Activated CD8-positive, alpha-beta memory T cell treated with anti-CD3 and anti-CD28 coated beads for 24 hours (primary cell): ENCODE measurements at regions not wholly inside any gene's neighbourhood (a gene's known extent, or its start where the extent isn't known, plus 50 kb on each side); places are given as distances from the start of the nearest gene placed in this dataset.
A peak's percentile ranks its signal among the peaks of the same experiment; 100 is the strongest.

Experiments used
- DNase-seq: peaks from one replicate; pipeline ENCODE4 v3.0.0-alpha.2; 2020

DNA sequence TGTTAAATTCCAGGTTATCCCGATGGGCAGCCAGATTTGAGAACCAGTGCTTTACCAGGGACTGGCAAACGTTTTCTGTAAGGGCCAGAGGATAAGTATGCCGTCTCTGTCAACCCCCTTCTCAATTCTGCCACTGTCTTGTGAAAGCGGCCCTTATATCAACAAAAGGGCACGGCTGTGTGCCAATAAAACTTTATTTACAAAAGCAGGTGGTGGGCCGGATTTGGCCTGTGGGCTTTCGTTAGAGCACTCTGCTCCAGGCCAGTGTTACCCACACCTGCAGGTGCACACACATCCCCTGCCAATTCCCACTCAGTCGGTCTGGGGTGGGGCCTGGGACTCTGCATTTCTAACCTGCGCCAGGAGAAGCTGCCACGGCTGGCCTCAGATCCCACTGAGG, 111.2 kb downstream of the RFLNA start:
- no peak for DNase-seq

DNA sequence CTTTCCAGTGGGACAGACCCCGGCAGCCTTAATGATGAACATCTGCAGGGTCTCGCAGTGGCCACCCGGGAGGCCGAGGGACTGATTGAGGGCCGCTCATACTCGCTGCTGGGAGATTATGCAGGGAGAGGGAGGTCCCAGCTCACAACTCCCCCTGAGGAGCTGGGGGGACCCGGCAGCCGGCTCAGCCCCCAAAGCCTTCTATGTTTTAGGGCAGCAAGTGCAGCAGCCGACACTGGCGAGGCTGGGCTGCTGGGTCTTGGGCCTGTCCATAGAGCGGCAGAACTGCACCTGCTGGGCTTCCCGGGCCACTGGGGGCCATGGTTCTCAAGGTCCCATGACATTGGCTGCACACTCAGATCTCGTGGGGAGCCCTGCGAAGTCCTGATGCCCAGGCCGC, 110.7 kb downstream of the RFLNA start:
- DNase-seq: no peak

DNA sequence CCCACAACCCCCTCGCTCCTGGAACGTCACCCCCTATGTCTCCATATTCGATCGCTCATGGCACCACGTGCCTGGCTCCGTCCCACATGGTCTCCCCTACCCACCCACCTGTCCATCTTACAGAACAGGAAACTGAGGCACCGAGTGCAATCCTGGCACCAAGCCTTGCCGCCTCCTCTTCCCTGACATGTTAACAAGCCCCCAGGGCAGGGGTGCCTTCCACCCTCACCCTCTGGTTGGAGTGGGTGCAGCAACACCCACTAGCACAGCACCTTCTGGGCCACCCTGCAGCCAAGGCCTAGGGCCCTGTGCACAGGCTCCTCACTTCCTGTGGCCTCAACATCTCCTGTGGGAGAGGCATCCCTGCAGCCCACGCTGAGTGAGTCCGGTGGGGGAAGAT, 110.3 kb downstream of the RFLNA start:
- DNase-seq: no peak

DNA sequence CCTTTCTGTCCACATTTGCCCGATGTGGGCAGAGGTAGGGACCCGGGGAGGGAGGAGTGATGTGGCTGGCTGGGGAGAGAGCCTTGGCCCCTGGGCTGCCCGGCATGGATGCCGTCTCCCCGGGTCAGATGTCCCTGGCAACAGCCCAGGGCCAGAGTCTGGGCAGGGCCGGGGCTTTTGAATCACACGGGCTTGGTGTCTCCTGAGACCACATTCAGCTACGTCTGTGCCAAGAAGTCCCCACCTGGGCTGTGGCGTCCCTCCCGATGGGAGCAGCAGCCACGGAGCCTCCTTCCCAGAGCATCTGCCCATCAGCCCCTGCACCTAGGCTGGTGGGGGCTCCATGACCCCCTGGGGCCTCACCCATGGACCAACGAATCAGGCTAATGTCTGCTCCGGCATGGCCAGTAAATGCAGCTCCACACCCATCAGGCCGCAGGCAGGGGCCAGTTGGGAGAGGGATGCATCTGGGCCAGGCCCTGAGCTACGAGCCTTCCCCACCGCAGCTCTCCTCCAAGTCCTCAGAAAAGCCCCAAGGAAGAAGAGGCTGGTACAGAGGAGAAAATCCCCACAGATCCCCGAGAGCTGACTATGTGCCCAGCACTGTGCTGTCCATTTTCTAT, 109.4 kb downstream of the RFLNA start:
- no peak for DNase-seq

DNA sequence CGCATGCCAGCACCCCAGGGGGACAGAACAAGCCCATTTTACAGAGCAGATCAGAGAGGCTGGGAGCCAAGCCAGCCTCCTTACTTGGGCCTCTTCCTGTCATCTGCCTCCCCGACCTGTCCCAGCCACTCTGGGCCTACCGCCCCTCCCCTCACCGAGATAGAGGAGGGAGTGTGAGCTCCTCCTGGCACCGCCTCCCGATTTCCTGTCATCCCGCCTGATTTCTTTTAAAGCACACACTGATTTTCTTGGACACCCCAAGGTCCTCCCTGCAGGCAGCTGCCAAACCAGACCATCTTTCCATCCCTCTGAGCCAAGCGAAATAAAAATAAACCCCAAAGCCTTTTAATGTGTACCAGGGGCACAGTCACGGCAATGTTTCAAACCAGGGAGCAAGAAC, 108.4 kb downstream of the RFLNA start:
- DNase-seq: no peak

DNA sequence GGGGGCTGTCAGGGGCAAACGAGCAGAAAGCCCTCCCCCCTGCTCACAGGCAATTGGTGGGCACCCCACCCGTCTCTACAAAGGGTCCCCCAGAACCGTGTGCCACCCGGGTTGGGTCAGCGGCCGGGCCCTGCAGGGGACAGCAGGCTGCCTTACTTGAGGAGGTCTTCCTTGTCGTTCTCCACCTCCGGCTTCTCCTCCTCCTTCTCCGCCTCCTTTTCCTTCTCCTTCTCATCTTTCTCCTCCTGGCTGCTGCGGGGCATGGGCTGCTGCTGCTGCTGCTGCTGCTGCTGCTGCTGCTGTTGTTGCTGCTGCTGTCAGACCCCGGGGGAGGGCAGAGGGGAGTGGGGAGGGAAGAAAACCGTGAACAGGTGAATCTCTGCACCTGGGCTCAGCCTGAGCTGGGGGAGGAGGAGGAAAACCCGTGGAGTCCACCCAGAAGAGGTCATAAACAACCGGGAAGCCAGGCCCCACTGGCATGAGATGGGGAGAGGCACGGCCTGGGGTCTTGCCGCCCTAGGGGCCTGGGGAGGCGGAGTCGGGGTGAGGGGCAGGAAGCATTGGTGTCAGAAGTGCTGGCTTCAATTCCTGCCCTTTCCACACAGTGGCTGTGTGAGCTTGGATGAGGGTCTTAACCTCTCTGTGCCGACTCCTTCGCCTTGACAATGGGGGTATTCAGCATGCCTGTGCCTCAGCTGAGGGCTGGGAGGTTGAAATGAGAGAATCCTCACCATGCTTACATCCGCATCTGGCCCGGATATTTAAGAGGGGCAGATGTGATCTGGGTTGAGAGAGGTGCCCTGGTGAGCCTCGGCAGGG, 107.6 kb downstream of the RFLNA start:
- no peak for DNase-seq

DNA sequence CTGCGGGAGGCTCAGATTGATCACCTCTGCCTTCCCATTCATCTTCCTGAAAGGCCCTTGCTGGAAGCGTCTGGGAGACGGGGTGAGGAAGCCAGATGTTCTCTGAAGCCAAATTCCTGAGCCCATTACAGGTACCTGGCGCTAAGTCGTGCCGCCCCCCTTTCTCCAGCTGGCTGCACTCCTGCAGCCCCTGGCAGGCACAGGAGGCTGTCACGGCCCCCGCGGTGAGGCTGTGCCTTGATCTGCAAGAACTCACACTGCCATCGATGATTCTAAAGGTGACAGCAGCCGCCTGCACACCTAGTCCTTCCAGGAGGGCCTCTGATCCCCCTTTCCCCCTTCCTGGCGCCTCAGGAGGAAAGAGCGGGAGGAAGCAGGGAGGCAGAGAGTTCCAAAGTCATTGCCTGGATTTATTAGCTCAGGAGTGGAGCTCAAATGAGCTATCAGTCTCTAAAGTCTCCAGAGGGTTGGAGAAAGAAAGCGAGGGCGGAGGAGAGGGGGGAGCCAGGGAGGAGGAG, 106.9 kb downstream of the RFLNA start:
- DNase-seq: no peak

DNA sequence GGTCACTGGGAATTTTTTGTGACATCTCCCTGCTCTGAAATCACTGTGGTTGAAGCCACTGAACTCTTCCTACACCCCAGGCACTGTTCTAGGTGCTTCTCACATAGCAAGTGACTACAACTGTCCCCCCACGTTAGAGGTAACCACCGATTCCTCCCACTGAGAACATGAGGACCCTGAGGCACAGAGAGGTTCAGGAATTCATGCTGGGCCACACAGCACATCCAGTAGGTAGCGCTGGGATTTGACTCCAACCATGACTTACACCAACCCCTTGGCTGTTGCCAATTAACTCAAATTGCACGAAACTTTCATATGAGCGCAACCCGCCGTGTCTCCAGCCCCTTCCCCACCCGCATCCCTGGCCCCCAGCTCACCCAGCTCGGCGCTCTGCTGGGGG, 105.2 kb downstream of the RFLNA start:
- DNase-seq: no peak

DNA sequence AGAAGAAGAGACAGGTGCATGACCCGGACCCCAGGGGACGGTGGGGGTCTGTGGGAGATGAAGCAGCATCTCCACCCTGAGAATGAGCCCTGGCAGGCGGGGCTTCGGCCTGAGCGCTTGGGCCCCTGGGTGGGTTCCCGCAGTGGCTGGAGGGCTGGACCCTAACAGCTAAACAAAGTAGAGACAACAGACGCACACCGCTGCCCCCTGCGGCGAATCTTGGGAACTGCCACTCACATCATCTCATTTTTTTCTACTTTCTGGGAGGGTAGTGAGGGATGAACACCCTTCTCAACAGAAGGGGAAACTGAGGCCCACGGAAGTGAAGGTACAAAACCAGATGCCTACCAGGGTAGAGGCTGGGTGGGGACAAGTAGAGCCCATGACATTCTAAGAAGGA, 104.7 kb downstream of the RFLNA start:
- DNase-seq: peak; percentile 74

DNA sequence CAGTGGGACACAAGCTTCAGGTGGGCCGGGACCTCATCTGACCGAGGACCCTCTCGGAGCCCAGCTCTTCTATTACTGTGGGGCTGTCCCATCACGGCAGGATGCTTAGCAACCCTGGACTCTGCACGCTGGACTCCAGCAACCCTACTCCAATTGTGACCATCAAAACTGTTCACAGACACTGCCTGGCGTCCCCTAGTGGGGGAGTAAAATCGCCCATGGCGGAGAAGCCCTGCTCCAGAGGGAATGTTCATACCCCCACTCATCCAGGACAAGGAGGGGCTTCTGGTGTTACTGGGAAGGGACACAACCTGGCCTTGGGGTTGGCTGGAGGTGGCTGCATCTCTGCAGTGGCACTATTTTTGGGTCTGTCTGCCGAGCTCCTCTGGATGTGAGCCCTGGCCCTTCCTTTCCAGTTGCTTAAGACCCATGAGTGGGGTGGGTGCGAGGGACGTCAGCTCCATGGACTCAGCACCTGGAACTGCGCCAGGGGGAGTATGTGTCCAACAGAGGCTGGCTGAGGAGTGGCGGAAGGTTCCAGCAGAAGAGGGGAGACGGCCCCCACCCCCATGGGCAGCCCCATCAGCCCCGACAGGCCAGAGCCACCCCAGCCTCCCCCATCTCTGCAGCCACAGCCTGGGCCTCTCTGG, 103.8 kb downstream of the RFLNA start:
- no peak for DNase-seq

DNA sequence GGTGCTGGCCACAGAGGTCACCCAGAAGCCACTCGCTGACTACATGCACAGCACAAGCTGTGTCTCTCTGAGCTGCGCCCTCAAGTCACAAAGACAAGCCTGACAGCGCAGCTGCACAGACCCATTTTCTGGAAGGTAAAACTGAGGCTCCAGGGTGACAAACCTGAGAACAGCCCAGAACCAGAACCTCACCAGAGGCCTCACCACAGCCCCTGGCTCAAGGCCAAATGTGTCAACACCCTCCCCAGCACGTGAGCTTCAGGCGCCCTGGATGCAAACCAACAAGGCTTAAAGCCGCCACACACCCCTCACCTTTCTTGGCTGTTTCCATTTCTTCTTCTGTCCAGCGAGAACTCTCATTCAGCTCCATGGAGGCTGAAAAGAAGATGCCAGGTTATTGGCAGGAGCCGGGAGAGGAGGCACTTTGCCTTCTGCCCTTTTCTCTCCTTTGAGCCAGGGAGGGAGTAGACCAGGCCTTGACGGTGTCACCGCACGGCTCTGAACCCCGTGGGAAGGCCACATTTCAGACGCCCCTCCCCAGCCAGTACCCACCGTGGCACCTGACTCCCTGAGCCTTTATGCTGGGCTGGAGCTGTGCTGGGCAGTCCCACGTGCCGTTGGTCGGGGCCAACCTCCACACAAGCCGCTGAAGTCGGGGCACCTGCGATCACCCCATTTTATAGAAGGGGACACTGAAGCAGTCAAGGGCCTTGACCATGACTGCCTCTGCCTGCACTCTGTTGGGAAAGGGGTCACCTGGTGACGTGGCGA, 103.1 kb downstream of the RFLNA start:
- DNase-seq: no peak

DNA sequence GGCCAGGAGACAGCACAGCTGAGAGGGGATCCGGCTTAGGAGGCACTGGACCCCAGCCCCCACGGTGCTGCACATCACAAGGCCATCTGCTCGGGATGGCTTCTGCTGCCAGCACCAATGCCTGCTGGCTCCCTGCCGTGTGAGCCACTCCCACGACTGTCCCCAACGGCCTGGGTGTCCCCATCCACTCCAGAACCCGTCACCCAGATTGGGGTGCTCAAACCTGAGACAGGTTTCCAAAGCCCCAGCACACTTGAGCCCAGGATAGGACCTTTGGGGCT, 102.4 kb downstream of the RFLNA start:
- no peak for DNase-seq

DNA sequence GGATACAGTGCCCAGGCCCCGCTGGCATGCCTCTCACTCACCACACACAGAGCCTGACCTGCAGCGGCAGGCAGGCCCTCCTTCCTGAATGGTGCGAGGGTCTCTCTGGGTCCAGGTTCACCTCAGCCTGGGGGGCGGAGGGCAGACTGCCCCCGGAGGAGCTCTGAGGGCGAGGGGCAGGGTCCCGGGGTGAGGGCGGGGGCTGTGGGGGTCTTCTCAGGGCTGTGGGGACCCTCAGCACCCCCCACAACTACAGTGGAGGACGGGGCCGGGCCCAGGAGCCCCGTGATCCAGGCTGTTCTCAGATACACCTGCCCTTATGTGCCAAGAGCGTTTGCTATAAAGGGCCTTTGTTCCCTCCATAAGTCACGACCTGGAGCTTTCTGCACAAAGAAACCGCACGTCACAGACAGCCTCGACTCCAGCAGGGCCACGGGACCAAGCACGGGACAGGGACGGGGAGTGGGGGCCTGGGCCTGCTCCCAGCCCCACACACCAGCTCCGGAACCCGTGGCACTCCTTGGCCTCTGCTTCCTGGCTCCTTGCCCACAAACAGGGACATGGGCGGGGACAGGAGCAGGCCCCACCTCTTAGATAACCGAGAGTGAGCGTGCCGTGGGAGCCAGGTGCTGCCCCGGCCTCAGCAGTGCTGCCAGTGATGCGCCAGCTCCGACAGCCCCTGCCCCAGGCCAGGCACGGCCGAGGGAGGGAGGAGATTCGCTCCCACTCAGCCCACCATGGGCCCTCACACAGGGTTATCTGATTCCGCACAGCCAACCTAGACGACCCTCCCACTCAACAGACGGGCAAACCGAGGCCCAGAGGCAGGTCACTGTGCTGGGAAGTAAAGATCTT, 101.9 kb downstream of the RFLNA start:
- DNase-seq: no peak

DNA sequence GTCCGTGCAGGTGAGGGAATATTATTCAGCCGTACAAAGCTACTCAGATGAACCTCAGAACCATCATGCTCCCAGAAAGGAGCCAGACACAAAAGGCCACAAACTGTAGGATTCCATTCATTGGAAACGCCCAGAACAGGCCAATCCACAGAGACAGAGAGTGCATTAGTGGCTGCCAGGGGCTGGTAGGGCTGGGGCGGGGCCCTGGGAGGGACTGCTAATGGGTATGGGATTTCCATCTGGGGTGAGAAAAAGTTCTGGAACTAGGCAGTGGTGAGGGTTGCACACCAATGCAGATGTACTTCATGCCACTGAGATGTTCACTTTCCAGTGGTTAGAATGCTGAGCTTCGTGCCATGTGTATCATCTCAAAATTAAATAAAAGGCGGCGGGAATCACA, 101.1 kb downstream of the RFLNA start:
- no peak for DNase-seq

DNA sequence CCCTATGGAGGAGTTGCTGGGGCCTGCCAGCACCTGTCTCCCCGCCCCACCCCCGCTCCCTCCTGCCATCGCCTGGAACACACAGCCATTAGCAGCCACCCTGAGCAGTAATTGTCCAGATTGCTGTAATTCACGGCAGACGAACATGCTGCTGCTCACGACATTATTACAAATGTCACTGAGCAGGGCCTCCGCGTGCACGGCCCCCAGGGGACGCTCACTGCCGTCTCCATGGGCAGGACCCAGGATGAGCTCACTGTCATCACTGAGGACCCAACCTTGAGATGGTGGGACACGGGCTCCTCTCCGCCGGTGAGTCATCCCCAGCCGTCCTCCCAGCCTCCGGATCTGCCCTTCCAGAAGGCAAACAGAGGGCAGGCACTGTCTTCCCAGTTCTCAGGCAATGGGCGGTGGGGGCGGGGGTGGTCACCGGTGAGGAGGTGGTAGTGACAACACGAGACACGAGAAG, 100.4 kb downstream of the RFLNA start:
- no peak for DNase-seq

DNA sequence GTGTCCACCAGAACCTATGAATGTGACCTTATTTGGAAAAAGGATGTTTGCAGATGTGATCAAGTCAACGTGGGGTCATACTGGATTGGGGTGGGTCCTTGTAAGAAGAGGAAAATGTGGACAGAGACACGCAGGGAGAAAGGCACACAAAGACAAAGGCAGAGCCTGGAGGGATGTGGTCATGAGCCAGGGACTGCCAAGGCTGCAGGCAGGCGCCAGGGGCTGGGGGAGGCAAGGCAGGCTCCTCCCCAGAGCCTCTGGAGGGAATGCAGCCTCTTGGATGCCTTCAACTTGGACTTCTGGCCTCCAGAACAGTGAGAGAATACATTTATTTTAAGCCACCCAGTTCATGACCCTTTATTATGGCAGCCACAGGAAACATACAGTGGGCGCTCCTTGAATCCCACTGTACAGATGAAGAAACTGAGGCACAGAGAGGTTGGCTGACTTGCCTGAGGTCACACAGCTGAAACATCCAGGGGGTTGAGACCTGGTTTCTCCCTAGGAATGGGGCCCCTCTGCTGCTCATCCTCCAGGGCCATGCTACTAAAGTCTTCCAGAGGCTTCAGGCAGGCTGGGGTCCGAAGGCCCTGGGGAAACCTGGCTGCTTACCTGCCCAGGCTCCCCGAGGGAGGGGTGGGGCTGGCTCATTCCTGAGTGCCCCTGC, 99.7 kb downstream of the RFLNA start:
- DNase-seq: no peak

DNA sequence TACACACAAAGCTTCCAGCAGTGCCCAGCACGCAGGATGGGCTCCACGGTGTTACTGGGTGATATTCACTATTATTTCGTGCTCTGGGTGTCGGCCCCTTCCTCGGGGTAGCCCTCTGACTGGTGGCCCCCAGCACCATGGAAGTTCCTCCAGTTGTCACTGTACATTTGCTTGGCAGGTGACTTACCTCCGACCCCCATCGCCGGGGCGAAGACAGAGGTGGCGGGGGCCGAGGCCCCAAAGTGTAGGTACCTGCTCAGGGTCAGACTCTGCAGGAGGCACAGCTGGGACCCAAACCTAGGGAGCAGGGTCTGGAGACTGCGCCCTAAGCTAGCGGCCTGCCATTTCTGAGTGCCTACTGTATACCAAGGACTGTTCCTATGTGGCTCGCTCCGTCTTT, 98.9 kb downstream of the RFLNA start:
- DNase-seq: no peak

DNA sequence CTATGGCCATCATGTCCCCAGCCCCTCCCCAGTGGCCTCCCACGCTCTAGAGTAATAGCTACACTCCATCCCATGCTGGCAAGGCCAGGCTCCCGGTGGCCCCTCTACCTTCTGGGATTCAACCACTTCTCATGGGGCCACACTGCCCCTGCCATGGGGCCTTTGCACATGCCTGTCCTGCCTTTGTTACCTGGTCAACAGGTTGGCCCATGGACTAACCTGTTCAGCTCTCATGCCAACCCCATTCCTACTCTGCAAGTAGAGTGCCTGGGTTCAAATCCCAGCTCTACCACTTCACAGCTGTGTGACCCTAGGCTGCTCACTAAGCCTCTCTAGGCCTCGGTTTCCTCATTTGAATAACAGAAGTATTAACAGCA, 98.5 kb downstream of the RFLNA start:
- no peak for DNase-seq

DNA sequence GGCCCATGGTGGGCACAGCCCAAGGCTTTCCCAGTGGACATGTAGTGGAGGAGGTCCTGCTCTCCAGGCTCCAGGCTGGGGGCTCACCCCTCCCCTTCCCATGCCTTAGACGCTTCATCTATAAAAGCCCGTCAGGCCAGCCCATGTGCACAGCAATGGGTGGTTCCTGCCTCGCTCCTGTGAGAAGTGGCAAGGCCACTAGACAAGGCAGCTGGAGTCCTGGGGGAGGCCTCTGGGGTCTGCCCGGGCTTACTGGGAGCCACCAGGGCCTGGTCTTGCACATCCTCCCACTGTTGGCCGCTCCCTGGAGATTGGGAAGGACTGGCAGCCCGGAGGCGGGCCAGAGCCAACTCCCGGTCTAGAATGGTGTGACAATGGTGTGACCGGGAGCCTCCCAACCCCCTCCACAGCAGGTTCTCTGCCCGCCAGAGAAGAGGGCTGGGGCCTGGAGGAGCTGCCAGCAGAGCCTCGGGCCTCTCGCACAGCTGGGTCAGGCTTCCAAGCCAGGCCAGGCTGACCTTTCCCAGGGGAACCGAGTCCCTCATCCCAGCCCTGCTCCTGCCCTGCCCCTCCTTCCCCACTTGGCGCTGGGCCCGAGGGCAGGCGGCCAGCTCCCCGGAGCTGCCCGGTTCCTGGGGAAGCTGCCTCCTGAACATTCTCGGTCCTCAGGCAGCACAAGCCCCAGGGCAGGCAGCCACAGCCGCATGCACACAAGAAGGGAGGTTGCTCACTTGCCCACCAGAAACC, 97.9 kb downstream of the RFLNA start:
- DNase-seq: no peak

DNA sequence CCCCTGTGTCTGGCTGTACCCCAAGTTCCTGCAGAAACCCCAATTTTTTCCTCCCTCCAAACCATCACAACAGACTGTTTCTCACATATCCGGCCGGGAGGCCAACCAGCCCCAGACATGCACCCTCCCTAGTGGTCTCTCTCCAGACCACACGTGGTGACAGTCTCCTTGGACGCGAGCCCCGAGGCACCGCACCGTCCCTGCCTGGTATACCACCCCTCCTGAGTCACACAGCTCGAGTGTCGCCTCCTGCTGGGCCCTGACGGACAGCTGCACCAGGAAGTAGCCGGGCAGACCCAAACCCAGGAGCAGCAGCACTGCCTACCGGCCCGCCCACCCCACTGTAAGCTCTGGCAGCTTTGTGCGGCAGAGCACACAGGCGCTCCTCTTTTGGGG, 97.4 kb downstream of the RFLNA start:
- DNase-seq: no peak
